SU-DHL-6 (cell line): ENCODE measurements at regions not wholly inside any gene's neighbourhood (a gene's known extent, or its start where the extent isn't known, plus 50 kb on each side); places are given as distances from the start of the nearest gene placed in this dataset.

ENCODE experiments used
- H2AFZ ChIP-seq: fragments of 200-600 bp; sonication (generic); 2 replicates; pipeline ENCODE4 v1.6.1; 2014; ENCODE audit warnings: low read depth, mild to moderate bottlenecking, moderate library complexity, mixed read lengths, antibody characterized with exemption, low read length; ENCODE audit not compliant: severe bottlenecking
- H3F3A ChIP-seq: fragments of 200-600 bp; shearing (Covaris generic); 2 replicates; pipeline ENCODE4 v1.6.0; 2016; ENCODE audit warnings: antibody characterized with exemption, mild to moderate bottlenecking; ENCODE audit not compliant: insufficient read depth
- H3K27ac ChIP-seq: fragments of 200-600 bp; sonication (generic); 2 replicates; pipeline ENCODE4 v1.5.1; 2016; ENCODE audit warnings: low read depth, mild to moderate bottlenecking, low read length, moderate library complexity, mixed read lengths
- H3K27me3 ChIP-seq: fragments of 200-600 bp; sonication (generic), shearing (Covaris generic); 2 replicates; pipeline ENCODE4 v1.6.0; 2014; ENCODE audit warnings: mild to moderate bottlenecking, low read length
- H3K36me3 ChIP-seq: fragments of 200-600 bp; sonication (generic); 2 replicates; pipeline ENCODE4 v1.6.1; 2014; ENCODE audit warnings: mild to moderate bottlenecking, low read length, mixed read lengths
- H3K4me2 ChIP-seq: fragments of 300-600, 200-600 bp; shearing (Covaris generic), sonication (generic); 2 replicates; pipeline ENCODE4 v1.6.0; 2014; ENCODE audit warnings: low read length, low read depth, mild to moderate bottlenecking; ENCODE audit not compliant: poor library complexity, severe bottlenecking
- H3K4me3 ChIP-seq: fragments of 200-600 bp; sonication (generic); 2 replicates; pipeline ENCODE4 v1.5.1; 2014; ENCODE audit warnings: antibody characterized with exemption, low read length, mild to moderate bottlenecking, mixed read lengths; ENCODE audit not compliant: insufficient read depth, poor library complexity, severe bottlenecking
- H3K79me2 ChIP-seq: fragments of 200-600 bp; sonication (generic); 2 replicates; pipeline ENCODE4 v1.6.1; 2014; ENCODE audit warnings: mild to moderate bottlenecking, low read length, moderate library complexity; ENCODE audit not compliant: insufficient read depth
- H3K9ac ChIP-seq: fragments of 200-600 bp; sonication (generic); 2 replicates; pipeline ENCODE4 v1.7.0; 2014; ENCODE audit warnings: mild to moderate bottlenecking, low read length
- H3K9me2 ChIP-seq: fragments of 200-600 bp; sonication (generic); replicated peaks from 2 replicates; pipeline ENCODE4 v1.6.1; 2014; ENCODE audit warnings: low read length; ENCODE audit not compliant: insufficient read depth
- H3K9me3 ChIP-seq: fragments of 200-600 bp; sonication (generic); 2 replicates; pipeline ENCODE4 v1.6.1; 2014; ENCODE audit warnings: low read length, mixed read lengths; ENCODE audit not compliant: insufficient read depth
- H4K20me1 ChIP-seq: fragments of 200-600 bp; sonication (generic); 2 replicates; pipeline ENCODE4 v1.6.1; 2014; ENCODE audit warnings: low read depth, mild to moderate bottlenecking, antibody characterized with exemption, low read length, moderate library complexity, mixed read lengths
- EZH2phosphoT487 ChIP-seq: fragments of 200-600 bp; sonication (generic), shearing (Covaris generic); conservative IDR thresholded peaks from 2 replicates; pipeline ENCODE4 v1.6.1; 2018; ENCODE audit warnings: mild to moderate bottlenecking, antibody characterized with exemption, low read length, moderate library complexity, mixed read lengths
- TF ChIP-seq, protein P1 (sequence below): fragments of 200-600 bp; sonication (generic); IDR thresholded peaks from one replicate; pipeline ENCODE4 v1.5.1; 2017; ENCODE audit warnings: antibody characterized with exemption, mild to moderate bottlenecking, low read length, moderate library complexity; ENCODE audit not compliant: insufficient read depth, poor library complexity, severe bottlenecking

DNA sequence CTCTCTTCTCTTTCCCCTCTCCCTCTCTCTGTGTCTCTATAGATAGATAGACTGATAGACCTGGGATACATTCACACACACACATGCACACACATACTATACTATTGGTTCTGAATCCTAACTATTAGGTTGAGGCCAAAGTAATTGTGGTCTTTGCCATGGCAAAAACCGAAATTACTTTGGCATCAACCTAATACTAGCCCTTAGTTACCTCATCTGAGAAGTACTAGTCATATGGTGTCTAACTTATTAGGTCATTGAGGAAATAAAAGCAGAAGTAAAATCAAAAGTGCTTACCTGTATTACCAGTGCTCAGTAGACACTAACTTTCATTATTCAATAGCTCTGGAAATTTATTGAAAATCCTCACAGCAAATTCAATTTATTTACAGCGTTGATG, 451.5 kb downstream of the EPHA4 start:
- H3K9ac ChIP-seq = no peak overlapping the region
- H3K9me3 ChIP-seq = no peaks in the 10 kb centered on the region

DNA sequence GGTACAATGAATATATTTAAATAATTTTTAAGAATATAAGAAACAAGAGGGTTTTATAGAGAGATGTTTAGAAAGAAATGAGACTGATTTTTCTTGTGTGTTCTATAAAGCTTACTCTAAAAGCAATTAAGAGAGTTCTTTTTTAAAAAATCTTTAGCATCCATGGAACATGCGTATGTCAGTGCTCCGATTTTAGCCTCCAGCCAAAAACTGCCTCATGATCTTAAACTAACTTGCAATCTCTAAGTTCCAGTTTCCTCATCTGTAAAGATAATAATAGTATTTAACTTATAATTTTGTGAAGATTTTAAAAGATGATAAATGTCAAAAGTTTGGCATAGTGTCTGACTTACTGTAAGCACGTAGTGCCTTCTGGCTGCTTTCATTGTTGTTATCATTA, 448.7 kb downstream of the EPHA4 start:
- no peaks in the 10 kb centered on the region for H4K20me1 ChIP-seq
- H2AFZ ChIP-seq = no peak overlapping the region
- H3K9me3 ChIP-seq = no peaks in the 10 kb centered on the region
- H3K27me3 ChIP-seq = no peaks in the 10 kb centered on the region
- no peaks in the 10 kb centered on the region for H3F3A ChIP-seq
- no peak overlapping the region for H3K4me2 ChIP-seq
- no peak overlapping the region for H3K4me3 ChIP-seq
- H3K9me2 ChIP-seq = no peaks in the 10 kb centered on the region
- H3K27ac ChIP-seq = no peak overlapping the region
- H3K36me3 ChIP-seq = no peaks in the 10 kb centered on the region
- TF ChIP-seq, protein P1, sequence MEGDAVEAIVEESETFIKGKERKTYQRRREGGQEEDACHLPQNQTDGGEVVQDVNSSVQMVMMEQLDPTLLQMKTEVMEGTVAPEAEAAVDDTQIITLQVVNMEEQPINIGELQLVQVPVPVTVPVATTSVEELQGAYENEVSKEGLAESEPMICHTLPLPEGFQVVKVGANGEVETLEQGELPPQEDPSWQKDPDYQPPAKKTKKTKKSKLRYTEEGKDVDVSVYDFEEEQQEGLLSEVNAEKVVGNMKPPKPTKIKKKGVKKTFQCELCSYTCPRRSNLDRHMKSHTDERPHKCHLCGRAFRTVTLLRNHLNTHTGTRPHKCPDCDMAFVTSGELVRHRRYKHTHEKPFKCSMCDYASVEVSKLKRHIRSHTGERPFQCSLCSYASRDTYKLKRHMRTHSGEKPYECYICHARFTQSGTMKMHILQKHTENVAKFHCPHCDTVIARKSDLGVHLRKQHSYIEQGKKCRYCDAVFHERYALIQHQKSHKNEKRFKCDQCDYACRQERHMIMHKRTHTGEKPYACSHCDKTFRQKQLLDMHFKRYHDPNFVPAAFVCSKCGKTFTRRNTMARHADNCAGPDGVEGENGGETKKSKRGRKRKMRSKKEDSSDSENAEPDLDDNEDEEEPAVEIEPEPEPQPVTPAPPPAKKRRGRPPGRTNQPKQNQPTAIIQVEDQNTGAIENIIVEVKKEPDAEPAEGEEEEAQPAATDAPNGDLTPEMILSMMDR = no peak
- no peak for TF ChIP-seq EZH2phosphoT487
- H3K9ac ChIP-seq = no peak overlapping the region
- no peaks in the 10 kb centered on the region for H3K79me2 ChIP-seq

More for the DNA sequence above, 451.5 kb downstream of the EPHA4 start:
- Histone ChIP-seq H4K20me1 (no peaks in the 10 kb centered on the region), H3K9me2 (no peaks in the 10 kb centered on the region), H3F3A (no peaks in the 10 kb centered on the region), H3K27me3 (no peaks in the 10 kb centered on the region), H3K4me2 (no peak overlapping the region), H2AFZ (no peak overlapping the region), H3K79me2 (no peaks in the 10 kb centered on the region), H3K36me3 (no peaks in the 10 kb centered on the region), H3K27ac (no peak overlapping the region), H3K4me3 (no peak overlapping the region)
- TF ChIP-seq EZH2phosphoT487 = no peak
- TF ChIP-seq, protein P1 = no peak

DNA sequence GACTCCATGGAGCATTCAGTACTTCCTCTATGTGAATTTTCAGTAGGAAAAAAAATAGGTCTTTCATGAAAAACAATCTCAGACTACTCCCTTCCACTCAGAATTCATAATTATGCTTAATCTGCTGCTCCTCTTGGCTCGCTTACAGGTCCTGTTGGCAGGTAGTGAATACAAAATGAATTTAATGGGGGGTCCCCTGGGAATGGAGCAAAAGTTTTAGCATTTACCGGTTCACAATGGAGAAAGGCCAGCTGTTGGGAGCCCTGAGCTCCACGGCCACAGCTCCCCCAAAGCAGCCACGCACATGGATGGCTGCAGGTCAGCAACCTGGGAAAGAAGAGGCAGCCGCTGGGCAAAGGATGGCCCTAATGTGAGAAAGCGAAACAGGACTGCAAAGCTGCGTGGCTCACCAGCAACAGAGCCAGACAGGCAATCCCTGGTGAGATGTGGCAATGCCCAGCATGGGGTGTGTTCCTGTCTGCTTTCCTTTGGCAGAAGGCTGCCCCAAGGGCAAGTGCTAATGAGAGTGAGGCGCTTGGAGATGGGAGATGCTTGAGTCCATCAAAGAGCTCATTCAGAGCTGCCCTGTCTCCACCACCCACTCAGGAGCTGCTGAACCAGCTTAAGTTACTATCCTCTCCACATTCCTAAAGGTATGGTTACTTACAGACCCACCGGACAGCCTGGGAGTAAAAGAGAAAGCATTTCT, 447.4 kb downstream of the EPHA4 start:
- Histone ChIP-seq H3K27me3 (no peaks in the 10 kb centered on the region), H3K36me3 (no peaks in the 10 kb centered on the region), H3K4me2 (no peak overlapping the region), H3K79me2 (no peaks in the 10 kb centered on the region), H3K9ac (no peak overlapping the region), H3K27ac (no peak overlapping the region), H2AFZ (no peak overlapping the region), H3K4me3 (no peak overlapping the region), H4K20me1 (no peaks in the 10 kb centered on the region), H3K9me3 (no peaks in the 10 kb centered on the region), H3F3A (no peaks in the 10 kb centered on the region), H3K9me2 (no peaks in the 10 kb centered on the region)
- TF ChIP-seq, protein P1 = no peak
- no peak for TF ChIP-seq EZH2phosphoT487
